SJCRH30 (cell line): ENCODE measurements at regions not wholly inside any gene's neighbourhood (a gene's known extent, or its start where the extent isn't known, plus 50 kb on each side); places are given as distances from the start of the nearest gene placed in this dataset.
"Not testable (repeated sequence)": the region's sequence is repeated elsewhere in the genome, so short reads cannot be mapped to it uniquely, and the experiment has no call there.

ENCODE experiments used
- DNase-seq, 2 experiments: peaks; one replicate each; pipeline ENCODE4 v3.0.0-alpha.2; 2015 to 2020
- H3K27ac ChIP-seq: fragments of 250-450 bp; sonication (Bioruptor Pico); 2 replicates; pipeline ENCODE4 v1.5.1; 2020; ENCODE audit warnings: mild to moderate bottlenecking, moderate library complexity
- H3K27me3 ChIP-seq: fragments of 250-450 bp; sonication (Bioruptor Pico); 2 replicates; pipeline ENCODE4 v1.5.1; 2020; ENCODE audit warnings: mild to moderate bottlenecking, moderate library complexity
- H3K36me3 ChIP-seq: fragments of 250-450 bp; sonication (Bioruptor Pico); 2 replicates; pipeline ENCODE4 v1.5.1; 2020; ENCODE audit warnings: mild to moderate bottlenecking, moderate library complexity
- H3K4me1 ChIP-seq: fragments of 250-450 bp; sonication (Bioruptor Pico); 2 replicates; pipeline ENCODE4 v1.5.1; 2020; ENCODE audit warnings: mild to moderate bottlenecking, moderate library complexity
- H3K4me3 ChIP-seq: fragments of 250-450 bp; sonication (Bioruptor Pico); 2 replicates; pipeline ENCODE4 v1.5.1; 2020; ENCODE audit warnings: mild to moderate bottlenecking, moderate library complexity
- H3K9me3 ChIP-seq: fragments of 250-450 bp; sonication (Bioruptor Pico); replicated peaks from 2 replicates; pipeline ENCODE4 v1.5.1; 2020; ENCODE audit warnings: mild to moderate bottlenecking, moderate library complexity

GRCh38 chr13:22945321-22946226, 235.2 kb upstream of the SGCG start:
- Histone ChIP-seq H3K27me3 (no peaks in the 10 kb centered on the region), H3K4me3 (no peak overlapping the region), H3K36me3 (no peaks in the 10 kb centered on the region), H3K27ac (no peak overlapping the region), H3K4me1 (no peaks in the 10 kb centered on the region), H3K9me3 (no peaks in the 10 kb centered on the region)
- no peak for DNase-seq

- Histone ChIP-seq H3K36me3 (no peaks in the 10 kb centered on the region), H3K4me1 (no peaks in the 10 kb centered on the region), H3K27me3 (no peaks in the 10 kb centered on the region), H3K27ac (no peak overlapping the region), H3K9me3 (no peaks in the 10 kb centered on the region; the same call in 1 of the 2 replicates), H3K4me3 (no peak overlapping the region)
- no peak for DNase-seq
Measured at GRCh38 chr13:22948421-22948820, 232.4 kb upstream of the SGCG start.

GRCh38 chr13:22952018-22952417, 228.8 kb upstream of the SGCG start:
- H3K36me3 ChIP-seq, H3K27me3 ChIP-seq, H3K4me3 ChIP-seq, H3K9me3 ChIP-seq, H3K27ac ChIP-seq, H3K4me1 ChIP-seq, DNase-seq: not testable (repeated sequence)

GRCh38 chr13:22955147-22955546, 225.6 kb upstream of the SGCG start:
- not testable (repeated sequence) for H3K9me3 ChIP-seq, H3K4me3 ChIP-seq, H3K4me1 ChIP-seq, H3K27ac ChIP-seq, H3K36me3 ChIP-seq, H3K27me3 ChIP-seq
- peak in 1 of 2 experiments; percentile 18 for DNase-seq

GRCh38 chr13:22956456-22957115, 224.2 kb upstream of the SGCG start:
- H3K27ac ChIP-seq, H3K9me3 ChIP-seq, DNase-seq, H3K27me3 ChIP-seq, H3K36me3 ChIP-seq, H3K4me1 ChIP-seq, H3K4me3 ChIP-seq: not testable (repeated sequence)

- not testable (repeated sequence) for H3K36me3 ChIP-seq, H3K4me3 ChIP-seq, H3K4me1 ChIP-seq, H3K27ac ChIP-seq, H3K9me3 ChIP-seq, H3K27me3 ChIP-seq, DNase-seq
Measured at GRCh38 chr13:22959859-22960258, 220.9 kb upstream of the SGCG start.

- Histone ChIP-seq H3K36me3 (no peaks in the 10 kb centered on the region), H3K27ac (no peak overlapping the region), H3K27me3 (no peaks in the 10 kb centered on the region), H3K4me1 (no peaks in the 10 kb centered on the region), H3K4me3 (no peak overlapping the region), H3K9me3 (no peaks in the 10 kb centered on the region)
- no peak for DNase-seq
Measured at GRCh38 chr13:22960827-22961226, 220.0 kb upstream of the SGCG start.

GRCh38 chr13:22961342-22961741, 219.4 kb upstream of the SGCG start:
- not testable (repeated sequence) for H3K4me3 ChIP-seq, H3K36me3 ChIP-seq, H3K4me1 ChIP-seq, H3K9me3 ChIP-seq, DNase-seq, H3K27me3 ChIP-seq, H3K27ac ChIP-seq

- no peaks in the 10 kb centered on the region for H3K36me3 ChIP-seq
- no peaks in the 10 kb centered on the region for H3K4me1 ChIP-seq
- no peak overlapping the region for H3K27ac ChIP-seq
- H3K27me3 ChIP-seq = no peaks in the 10 kb centered on the region
- H3K4me3 ChIP-seq = no peak overlapping the region
- no peak for DNase-seq
- no peaks in the 10 kb centered on the region for H3K9me3 ChIP-seq
Measured at GRCh38 chr13:22961835-22962537, 218.8 kb upstream of the SGCG start.

- not testable (repeated sequence) for H3K4me1 ChIP-seq, DNase-seq, H3K4me3 ChIP-seq, H3K27me3 ChIP-seq, H3K9me3 ChIP-seq, H3K27ac ChIP-seq, H3K36me3 ChIP-seq
Measured at GRCh38 chr13:22963384-22964053, 217.3 kb upstream of the SGCG start.

- Histone ChIP-seq H3K4me1 (no peaks in the 10 kb centered on the region), H3K4me3 (no peak overlapping the region), H3K9me3 (no peaks in the 10 kb centered on the region), H3K36me3 (no peaks in the 10 kb centered on the region), H3K27me3 (no peaks in the 10 kb centered on the region), H3K27ac (no peak overlapping the region)
- no peak for DNase-seq
Measured at GRCh38 chr13:22964245-22964966, 216.4 kb upstream of the SGCG start.

- H3K36me3 ChIP-seq, H3K4me3 ChIP-seq, DNase-seq, H3K4me1 ChIP-seq, H3K9me3 ChIP-seq, H3K27me3 ChIP-seq, H3K27ac ChIP-seq: not testable (repeated sequence)
Measured at GRCh38 chr13:22965011-22965857, 215.5 kb upstream of the SGCG start.

GRCh38 chr13:22965858-22966239, 214.9 kb upstream of the SGCG start:
- H3K27ac ChIP-seq, H3K4me1 ChIP-seq, H3K27me3 ChIP-seq, DNase-seq, H3K4me3 ChIP-seq, H3K9me3 ChIP-seq, H3K36me3 ChIP-seq: not testable (repeated sequence)

- H3K4me1 ChIP-seq, H3K36me3 ChIP-seq, H3K9me3 ChIP-seq, H3K4me3 ChIP-seq, DNase-seq, H3K27ac ChIP-seq, H3K27me3 ChIP-seq: not testable (repeated sequence)
Measured at GRCh38 chr13:22966753-22967152, 214.0 kb upstream of the SGCG start.
